Germinal center (tissue), 1 donor: ENCODE measurements at regions not wholly inside any gene's neighbourhood (a gene's known extent, or its start where the extent isn't known, plus 50 kb on each side); places are given as distances from the start of the nearest gene placed in this dataset.

Experiments used
- DNase-seq: peaks from one replicate; pipeline ENCODE4 v3.0.0; 2012; ENCODE audit warnings: mixed read lengths, low spot score

DNA sequence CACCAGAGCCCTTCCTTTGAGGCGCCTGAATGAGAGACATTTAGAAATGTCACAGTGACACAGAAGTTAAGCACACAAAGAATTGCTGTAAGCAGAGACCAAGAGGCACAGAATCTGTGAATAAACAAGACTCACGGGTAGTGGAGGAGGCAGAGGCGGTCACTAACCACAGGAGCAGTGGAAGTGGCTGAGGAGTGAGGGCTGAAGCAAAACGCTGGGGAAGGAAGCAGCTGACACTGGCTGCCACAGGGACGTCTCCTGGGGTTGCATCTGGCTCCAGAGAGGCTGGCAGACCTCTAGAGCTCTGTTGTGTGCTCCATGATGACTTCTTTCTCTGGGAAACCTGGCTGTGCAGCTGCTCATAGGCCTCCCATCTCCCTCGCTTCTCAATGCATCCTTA is 65.0 kb upstream of the SLC2A12 start:
- DNase-seq = no peak

DNA sequence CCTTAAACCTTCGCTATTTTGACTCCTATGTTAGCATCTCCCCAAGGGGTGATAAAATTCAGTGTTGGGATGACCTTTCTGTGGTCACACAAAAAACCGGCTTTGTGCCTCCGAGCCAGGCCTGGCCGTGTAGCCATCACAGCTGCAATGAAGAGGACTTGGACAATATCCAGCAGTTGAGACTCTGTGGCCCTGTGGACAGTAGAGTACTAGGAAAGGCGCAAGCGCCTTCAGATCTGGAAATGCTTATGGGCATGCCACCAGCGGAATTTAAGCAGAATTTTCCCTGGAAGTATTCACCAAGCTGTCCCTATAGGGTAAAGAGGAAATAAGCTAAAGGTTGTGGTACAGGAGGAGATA is 63.3 kb upstream of the SLC2A12 start:
- DNase-seq = no peak

DNA sequence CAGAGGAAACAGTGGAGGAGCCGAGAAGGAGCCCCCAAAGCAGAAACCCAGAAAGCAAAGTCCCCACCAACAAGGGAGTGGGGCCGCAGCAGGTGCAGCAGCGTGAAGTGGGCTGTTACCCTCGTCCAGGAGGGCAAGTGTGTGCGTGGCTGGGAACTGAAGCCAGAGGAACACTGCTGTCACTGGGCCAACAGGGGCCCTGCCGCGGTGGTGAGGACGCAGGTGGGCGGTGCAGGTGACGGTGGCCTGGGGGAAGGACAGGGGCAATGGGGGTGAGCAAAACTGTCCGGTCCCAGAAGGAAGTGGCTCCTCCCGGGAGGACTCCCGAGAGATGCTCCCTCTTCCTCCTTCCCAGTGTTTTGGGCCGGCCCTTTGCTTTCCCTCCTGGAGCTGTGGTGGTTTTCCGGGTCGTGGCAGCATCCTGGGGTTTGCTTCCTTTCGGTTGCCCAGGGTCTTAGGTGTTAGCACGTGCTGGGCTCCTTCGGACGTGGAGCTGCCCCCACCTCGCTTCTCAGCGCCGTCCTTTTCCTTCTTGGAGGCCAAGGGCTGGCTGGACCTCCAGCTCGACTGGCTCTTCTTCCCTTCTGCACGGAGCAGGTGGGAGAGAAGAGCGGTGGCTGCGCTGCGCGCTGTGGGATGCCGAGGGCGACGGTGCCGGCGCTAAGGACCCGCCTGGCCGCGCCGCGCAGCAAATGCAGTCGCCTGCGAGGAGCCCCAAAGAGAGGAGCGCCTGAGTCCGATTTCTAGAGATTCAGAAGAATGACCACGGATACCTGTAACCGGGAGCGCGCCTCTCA is 62.7 kb upstream of the SLC2A12 start:
- DNase-seq = no peak

DNA sequence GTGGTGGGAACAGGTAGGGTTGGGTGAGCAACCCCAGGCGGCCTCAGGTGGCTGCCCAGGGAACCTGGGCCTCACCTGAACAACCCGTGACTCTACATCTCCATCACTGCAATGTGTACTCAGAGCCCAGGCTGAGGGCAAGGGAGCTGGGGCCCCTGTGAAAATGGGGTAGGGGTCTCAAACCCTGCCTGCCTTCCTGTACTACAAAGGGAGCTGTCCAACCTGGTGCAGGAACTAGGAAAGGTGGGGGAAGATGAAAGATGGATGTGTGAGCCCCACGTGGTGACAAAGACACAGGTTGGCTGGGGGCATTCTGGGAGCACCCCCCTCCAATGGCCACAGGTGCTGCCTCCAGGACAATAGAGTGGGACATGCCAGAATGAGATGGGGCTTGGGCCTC is 62.1 kb upstream of the SLC2A12 start:
- no peak for DNase-seq

DNA sequence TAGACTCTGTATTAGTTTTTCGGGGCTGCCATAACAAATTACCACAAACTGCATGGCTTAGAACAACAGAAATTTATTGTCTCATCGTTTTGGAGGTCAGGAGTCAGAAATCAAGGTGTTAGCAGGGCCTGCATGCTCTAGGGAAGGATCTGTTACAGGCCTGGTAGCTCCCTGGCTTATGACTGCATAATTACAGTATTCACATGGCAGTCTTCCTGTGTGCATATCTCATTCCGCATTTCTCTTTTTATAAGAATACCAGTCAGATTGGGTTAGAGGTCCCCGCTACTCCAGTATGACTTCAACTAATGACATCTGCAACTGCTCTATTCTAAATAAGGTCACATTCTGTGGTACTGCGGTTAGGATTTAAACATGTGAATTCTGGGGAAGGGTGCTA is 59.3 kb upstream of the SLC2A12 start:
- DNase-seq = no peak

DNA sequence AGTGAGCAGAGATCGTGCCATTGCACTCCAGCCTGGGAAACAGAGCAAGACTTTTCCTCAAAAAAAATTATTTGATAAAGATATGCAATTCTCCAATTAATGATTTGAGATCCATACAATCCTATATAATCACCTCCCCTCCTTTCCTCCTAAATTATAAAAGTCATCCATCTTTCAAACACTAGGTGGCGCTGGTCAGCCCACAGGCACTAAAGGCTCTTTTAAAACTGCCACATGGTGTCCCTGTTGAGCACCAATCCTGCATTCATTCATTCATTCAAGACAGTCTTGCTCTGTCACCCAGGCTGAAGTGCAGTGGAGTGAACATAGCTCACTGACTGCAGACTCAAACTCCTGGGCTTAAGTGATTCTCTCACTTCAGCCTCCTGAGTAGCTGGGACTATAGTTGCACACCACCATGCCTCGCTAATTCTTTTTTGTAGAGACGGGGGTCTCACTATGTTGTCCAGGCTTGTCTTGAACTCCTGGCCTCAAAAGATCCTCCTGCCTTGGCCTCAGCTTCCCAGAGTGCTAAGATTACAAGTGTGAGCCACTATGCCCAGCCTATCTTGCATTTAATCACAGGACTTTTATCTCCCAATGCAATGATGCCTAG is 58.7 kb upstream of the SLC2A12 start:
- peak; percentile 73 for DNase-seq

DNA sequence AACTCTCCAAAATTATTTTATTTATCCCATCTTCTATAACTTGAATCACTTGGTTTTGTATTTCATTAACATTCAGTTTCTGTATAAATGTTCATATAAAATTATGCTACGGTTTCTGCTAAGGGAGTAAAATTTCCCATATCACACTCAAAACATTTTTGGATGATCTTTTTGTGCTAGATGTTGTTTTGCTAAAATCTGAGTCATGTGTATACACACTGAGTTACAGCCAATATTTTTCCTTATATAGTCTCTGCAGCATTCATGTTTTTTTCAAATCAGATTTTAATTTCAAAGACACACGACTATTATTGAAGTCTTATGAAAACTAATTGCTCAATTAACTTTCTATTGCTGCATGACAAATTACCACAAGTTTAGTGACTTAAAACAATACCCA is 54.3 kb upstream of the SLC2A12 start:
- DNase-seq = no peak

DNA sequence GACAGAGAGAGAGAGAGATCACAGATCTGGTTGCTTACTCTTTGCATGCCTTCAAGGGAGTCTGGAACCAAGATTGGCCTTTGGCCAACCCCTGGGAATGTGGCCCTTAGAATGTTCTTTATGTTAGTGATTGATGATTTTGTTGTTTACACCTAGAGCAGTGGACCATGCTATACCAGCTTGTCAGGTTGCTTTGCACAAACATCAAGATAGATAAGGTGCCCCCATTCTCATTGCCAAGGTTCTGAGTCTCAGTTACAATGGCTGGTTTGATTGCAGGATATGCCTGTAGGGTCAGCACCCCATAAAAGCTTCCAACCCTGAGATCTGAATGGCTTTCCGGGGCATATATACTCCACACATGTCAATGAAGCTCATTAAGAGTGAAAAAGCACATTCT is 53.5 kb upstream of the SLC2A12 start:
- DNase-seq = no peak

DNA sequence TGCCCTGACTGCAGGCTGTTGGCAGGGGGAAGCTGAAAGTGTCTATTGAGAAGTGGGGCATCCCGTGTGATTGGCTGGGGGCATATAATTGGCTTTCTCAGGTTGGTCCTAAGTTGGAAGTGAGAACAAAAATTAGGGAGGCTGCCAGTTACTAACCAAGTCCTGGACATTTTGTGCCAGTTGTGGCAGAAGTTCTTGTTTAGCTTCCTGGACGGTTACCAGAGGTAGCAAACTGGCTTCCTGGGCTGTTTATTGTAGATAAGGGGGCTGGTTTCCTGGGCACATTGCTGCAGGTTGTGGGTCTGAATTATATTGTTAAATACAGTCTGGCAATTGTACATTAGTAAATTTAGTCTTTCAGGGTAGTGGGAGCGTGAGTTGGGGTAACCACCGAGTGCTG is 50.6 kb upstream of the SLC2A12 start:
- no peak for DNase-seq
